HCT116 (cell line): ENCODE measurements at regions not wholly inside any gene's neighbourhood (a gene's known extent, or its start where the extent isn't known, plus 50 kb on each side); places are given as distances from the start of the nearest gene placed in this dataset.

ENCODE experiments used
- EGR1 ChIP-seq: IDR thresholded peaks from 2 replicates; pipeline ENCODE4 v1.6.1; 2012; ENCODE audit warnings: low read depth
- EZH2 ChIP-seq: fragments of 200-600 bp; sonication (generic); IDR thresholded peaks from 2 replicates; pipeline ENCODE4 v1.6.1; 2017; ENCODE audit warnings: antibody characterized with exemption, mixed run types
- FOSL1 ChIP-seq: IDR thresholded peaks from 2 replicates; pipeline ENCODE4 v1.6.1; 2012; ENCODE audit warnings: low read depth
- JUND ChIP-seq: IDR thresholded peaks from 2 replicates; pipeline ENCODE4 v1.6.1; 2012
- POLR2A ChIP-seq: IDR thresholded peaks from 2 replicates; pipeline ENCODE4 v1.7.0; 2011; ENCODE audit warnings: borderline replicate concordance; ENCODE audit not compliant: insufficient read depth, insufficient read length; ENCODE audit errors: extremely low read depth
- POLR2AphosphoS5 ChIP-seq: IDR thresholded peaks from 2 replicates; pipeline ENCODE4 v1.6.1; 2011; ENCODE audit warnings: mild to moderate bottlenecking, low read depth, low read length, moderate library complexity
- SP1 ChIP-seq: IDR thresholded peaks from 2 replicates; pipeline ENCODE4 v1.6.1; 2012; ENCODE audit warnings: low read depth
- SRF ChIP-seq: IDR thresholded peaks from 2 replicates; pipeline ENCODE4 v1.6.1; 2012; ENCODE audit warnings: low read depth
- YY1 ChIP-seq: IDR thresholded peaks from 2 replicates; pipeline ENCODE4 v1.6.1; 2011; ENCODE audit warnings: low read length, low read depth, moderate library complexity, mild to moderate bottlenecking; ENCODE audit not compliant: insufficient replicate concordance; ENCODE audit errors: extremely low read depth
- ZNF274 ChIP-seq: fragments of 200-500 bp; sonication (Bioruptor generic); IDR thresholded peaks from 2 replicates; pipeline ENCODE4 v1.6.1; 2014; ENCODE audit warnings: mild to moderate bottlenecking, low read depth, low read length, inconsistent platforms
- TF ChIP-seq, protein P1 (sequence below), 3 experiments: fragments of 200-600 bp in 1 of 3; sonication (generic) in 1 of 3; IDR thresholded peaks in 2 of 3; conservative IDR thresholded peaks in 1 of 3; 2 replicates each; pipeline ENCODE4 v1.5.1; 2012 to 2017; ENCODE audit warnings: low read depth in 2 of 3, low read length in 2 of 3, antibody characterized with exemption in 1 of 3, borderline replicate concordance in 1 of 3, control low read depth in 1 of 3, mild to moderate bottlenecking in 1 of 3, mixed read lengths in 1 of 3, mixed run types in 1 of 3, moderate library complexity in 1 of 3; ENCODE audit not compliant: insufficient read depth in 1 of 3
- TF ChIP-seq, protein P2 (sequence below): IDR thresholded peaks from 2 replicates; pipeline ENCODE4 v1.6.1; 2012
- TF ChIP-seq, protein P3 (sequence below): IDR thresholded peaks from 2 replicates; pipeline ENCODE4 v1.6.1; 2012; ENCODE audit warnings: low read depth
- TF ChIP-seq, protein P4 (sequence below): IDR thresholded peaks from 2 replicates; pipeline ENCODE4 v1.6.1; 2011; ENCODE audit warnings: mild to moderate bottlenecking, low read length, moderate library complexity; ENCODE audit not compliant: insufficient replicate concordance; ENCODE audit errors: extremely low read depth

DNA sequence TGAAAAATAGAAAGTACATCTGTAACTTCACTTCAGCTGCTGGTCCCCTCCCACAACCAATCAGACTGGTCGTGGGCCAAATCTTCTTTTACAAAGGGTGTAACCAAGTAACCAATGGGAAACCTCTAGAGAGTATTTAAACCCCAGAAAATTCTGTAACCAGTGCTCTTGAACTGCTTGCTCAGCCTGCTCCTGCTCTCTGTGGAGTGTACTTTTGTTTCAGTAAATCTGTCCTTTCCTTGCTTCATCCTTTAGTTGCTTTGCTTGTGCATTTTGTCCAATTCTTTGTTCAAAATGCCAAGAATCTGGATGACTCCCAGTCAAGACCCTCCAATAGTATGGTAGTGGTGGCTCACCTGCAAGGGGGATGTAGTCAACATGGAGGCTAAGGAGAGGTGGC, 489.1 kb downstream of the FUT8 start:
- TF ChIP-seq, protein P1, sequence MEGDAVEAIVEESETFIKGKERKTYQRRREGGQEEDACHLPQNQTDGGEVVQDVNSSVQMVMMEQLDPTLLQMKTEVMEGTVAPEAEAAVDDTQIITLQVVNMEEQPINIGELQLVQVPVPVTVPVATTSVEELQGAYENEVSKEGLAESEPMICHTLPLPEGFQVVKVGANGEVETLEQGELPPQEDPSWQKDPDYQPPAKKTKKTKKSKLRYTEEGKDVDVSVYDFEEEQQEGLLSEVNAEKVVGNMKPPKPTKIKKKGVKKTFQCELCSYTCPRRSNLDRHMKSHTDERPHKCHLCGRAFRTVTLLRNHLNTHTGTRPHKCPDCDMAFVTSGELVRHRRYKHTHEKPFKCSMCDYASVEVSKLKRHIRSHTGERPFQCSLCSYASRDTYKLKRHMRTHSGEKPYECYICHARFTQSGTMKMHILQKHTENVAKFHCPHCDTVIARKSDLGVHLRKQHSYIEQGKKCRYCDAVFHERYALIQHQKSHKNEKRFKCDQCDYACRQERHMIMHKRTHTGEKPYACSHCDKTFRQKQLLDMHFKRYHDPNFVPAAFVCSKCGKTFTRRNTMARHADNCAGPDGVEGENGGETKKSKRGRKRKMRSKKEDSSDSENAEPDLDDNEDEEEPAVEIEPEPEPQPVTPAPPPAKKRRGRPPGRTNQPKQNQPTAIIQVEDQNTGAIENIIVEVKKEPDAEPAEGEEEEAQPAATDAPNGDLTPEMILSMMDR (IDR thresholded peaks at IDR 0.05 in 2 of 3, conservative IDR thresholded peaks at IDR 0.05 in 1 of 3; ENCODE audit: borderline replicate concordance in 1 of 3, insufficient read depth in 1 of 3, low read depth in 2 of 3, low read length in 2 of 3) = no peak
- no peak for TF ChIP-seq EZH2
- no peak for TF ChIP-seq POLR2AphosphoS5
- TF ChIP-seq, protein P2, sequence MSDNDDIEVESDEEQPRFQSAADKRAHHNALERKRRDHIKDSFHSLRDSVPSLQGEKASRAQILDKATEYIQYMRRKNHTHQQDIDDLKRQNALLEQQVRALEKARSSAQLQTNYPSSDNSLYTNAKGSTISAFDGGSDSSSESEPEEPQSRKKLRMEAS = no peak
- TF ChIP-seq POLR2A = no peak
- TF ChIP-seq, protein P3, sequence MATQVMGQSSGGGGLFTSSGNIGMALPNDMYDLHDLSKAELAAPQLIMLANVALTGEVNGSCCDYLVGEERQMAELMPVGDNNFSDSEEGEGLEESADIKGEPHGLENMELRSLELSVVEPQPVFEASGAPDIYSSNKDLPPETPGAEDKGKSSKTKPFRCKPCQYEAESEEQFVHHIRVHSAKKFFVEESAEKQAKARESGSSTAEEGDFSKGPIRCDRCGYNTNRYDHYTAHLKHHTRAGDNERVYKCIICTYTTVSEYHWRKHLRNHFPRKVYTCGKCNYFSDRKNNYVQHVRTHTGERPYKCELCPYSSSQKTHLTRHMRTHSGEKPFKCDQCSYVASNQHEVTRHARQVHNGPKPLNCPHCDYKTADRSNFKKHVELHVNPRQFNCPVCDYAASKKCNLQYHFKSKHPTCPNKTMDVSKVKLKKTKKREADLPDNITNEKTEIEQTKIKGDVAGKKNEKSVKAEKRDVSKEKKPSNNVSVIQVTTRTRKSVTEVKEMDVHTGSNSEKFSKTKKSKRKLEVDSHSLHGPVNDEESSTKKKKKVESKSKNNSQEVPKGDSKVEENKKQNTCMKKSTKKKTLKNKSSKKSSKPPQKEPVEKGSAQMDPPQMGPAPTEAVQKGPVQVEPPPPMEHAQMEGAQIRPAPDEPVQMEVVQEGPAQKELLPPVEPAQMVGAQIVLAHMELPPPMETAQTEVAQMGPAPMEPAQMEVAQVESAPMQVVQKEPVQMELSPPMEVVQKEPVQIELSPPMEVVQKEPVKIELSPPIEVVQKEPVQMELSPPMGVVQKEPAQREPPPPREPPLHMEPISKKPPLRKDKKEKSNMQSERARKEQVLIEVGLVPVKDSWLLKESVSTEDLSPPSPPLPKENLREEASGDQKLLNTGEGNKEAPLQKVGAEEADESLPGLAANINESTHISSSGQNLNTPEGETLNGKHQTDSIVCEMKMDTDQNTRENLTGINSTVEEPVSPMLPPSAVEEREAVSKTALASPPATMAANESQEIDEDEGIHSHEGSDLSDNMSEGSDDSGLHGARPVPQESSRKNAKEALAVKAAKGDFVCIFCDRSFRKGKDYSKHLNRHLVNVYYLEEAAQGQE = no peak
- TF ChIP-seq EGR1 = no peak
- no peak for TF ChIP-seq YY1
- TF ChIP-seq ZNF274 = no peak
- no peak for TF ChIP-seq SP1
- no peak for TF ChIP-seq JUND
- no peak for TF ChIP-seq SRF
- TF ChIP-seq, protein P4, sequence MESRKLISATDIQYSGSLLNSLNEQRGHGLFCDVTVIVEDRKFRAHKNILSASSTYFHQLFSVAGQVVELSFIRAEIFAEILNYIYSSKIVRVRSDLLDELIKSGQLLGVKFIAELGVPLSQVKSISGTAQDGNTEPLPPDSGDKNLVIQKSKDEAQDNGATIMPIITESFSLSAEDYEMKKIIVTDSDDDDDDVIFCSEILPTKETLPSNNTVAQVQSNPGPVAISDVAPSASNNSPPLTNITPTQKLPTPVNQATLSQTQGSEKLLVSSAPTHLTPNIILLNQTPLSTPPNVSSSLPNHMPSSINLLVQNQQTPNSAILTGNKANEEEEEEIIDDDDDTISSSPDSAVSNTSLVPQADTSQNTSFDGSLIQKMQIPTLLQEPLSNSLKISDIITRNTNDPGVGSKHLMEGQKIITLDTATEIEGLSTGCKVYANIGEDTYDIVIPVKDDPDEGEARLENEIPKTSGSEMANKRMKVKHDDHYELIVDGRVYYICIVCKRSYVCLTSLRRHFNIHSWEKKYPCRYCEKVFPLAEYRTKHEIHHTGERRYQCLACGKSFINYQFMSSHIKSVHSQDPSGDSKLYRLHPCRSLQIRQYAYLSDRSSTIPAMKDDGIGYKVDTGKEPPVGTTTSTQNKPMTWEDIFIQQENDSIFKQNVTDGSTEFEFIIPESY = no peak
- no peak for TF ChIP-seq FOSL1
